ENCODE measurements at regions not wholly inside any gene's neighbourhood (a gene's known extent, or its start where the extent isn't known, plus 50 kb on each side); places are given as distances from the start of the nearest gene placed in this dataset.

DNA sequence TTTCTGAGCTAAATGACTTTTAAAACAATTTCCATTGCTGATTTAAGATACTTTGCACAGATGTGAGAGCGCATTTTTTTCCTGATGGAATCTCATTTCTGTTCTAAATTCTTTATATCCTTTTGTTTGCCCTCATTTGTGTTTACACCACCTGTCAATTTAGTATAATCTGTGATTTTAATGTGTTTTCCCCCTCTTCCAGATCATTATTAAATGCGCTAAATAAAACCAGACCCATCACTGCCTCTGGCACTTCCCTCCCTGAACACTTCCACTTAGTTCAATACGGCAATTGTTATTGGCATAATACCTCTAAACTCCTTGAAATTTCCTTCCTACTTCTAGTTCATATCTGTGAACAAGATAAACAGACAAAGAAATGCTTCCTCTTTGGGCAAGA, 186.9 kb upstream of the ADGRL2 start:
- H3K4me3 Mint-ChIP-seq (ENCODE audit: unreplicated experiment): no peak overlapping the region
- peaks cover 4% of the 10 kb centered on the region for H3K9me3 Mint-ChIP-seq (ENCODE audit: unreplicated experiment)
- TF ChIP-seq, protein P1, sequence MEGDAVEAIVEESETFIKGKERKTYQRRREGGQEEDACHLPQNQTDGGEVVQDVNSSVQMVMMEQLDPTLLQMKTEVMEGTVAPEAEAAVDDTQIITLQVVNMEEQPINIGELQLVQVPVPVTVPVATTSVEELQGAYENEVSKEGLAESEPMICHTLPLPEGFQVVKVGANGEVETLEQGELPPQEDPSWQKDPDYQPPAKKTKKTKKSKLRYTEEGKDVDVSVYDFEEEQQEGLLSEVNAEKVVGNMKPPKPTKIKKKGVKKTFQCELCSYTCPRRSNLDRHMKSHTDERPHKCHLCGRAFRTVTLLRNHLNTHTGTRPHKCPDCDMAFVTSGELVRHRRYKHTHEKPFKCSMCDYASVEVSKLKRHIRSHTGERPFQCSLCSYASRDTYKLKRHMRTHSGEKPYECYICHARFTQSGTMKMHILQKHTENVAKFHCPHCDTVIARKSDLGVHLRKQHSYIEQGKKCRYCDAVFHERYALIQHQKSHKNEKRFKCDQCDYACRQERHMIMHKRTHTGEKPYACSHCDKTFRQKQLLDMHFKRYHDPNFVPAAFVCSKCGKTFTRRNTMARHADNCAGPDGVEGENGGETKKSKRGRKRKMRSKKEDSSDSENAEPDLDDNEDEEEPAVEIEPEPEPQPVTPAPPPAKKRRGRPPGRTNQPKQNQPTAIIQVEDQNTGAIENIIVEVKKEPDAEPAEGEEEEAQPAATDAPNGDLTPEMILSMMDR (IDR thresholded peaks at IDR 0.05): no peak
- H3K36me3 Mint-ChIP-seq (ENCODE audit: unreplicated experiment): no peaks in the 10 kb centered on the region
- no peaks in the 10 kb centered on the region for H3K27me3 Mint-ChIP-seq (ENCODE audit: unreplicated experiment)
- H3K27ac Mint-ChIP-seq (ENCODE audit: unreplicated experiment): no peak overlapping the region
- DNase-seq (ENCODE audit: extremely low spot score, unreplicated experiment): no peak
- peaks cover 9% of the 10 kb centered on the region for H3K4me1 Mint-ChIP-seq (ENCODE audit: unreplicated experiment)

DNA sequence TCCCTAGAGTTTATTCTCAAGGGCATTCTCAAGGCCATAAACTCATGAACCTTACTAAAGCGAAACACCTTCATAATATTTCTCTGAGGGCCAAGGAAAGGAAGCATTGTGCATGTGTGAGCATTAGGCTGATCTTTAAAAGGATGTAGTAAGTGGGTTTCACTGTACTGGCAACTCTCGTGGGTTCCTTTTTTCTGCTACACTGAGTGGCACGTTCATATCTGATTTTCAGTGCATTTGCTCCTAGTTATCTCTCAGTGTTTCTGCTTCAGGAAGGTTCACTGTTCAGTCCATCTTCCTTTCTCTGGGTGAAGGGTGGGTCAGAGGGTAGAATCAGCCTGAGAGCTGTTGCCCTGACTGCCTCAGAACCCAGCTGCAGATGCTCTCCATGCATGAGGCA, 192.8 kb upstream of the ADGRL2 start:
- Mint-ChIP-seq H3K9me3 (ENCODE audit: unreplicated experiment) (no peaks in the 10 kb centered on the region), H3K27me3 (ENCODE audit: unreplicated experiment) (no peaks in the 10 kb centered on the region), H3K27ac (ENCODE audit: unreplicated experiment) (no peak overlapping the region), H3K4me1 (ENCODE audit: unreplicated experiment) (peaks cover 4% of the 10 kb centered on the region), H3K4me3 (ENCODE audit: unreplicated experiment) (no peak overlapping the region), H3K36me3 (ENCODE audit: unreplicated experiment) (no peaks in the 10 kb centered on the region)
- TF ChIP-seq, protein P1 (IDR thresholded peaks at IDR 0.05): no peak
- DNase-seq (ENCODE audit: extremely low spot score, unreplicated experiment): no peak

DNA sequence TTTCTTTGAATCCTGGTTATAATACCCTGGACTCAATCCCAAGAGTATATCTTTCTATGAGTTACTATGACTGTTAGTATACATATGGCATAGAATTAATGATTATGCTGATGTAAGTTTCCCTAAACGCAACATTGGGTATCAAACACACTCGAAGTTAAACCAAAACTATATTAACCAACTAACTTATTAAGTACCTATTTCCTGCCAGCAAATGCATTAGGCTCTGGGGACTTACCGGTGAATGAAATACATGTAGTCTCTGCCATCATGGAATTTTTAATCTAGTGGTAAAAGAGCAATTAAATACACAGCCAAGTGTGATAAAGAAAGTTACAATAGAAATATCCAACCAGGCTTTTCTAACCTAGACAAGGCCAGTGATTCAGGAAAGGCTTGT, 193.6 kb upstream of the ADGRL2 start:
- no peak overlapping the region for H3K4me3 Mint-ChIP-seq (ENCODE audit: unreplicated experiment)
- H3K4me1 Mint-ChIP-seq (ENCODE audit: unreplicated experiment): peaks cover 4% of the 10 kb centered on the region
- H3K9me3 Mint-ChIP-seq (ENCODE audit: unreplicated experiment): no peaks in the 10 kb centered on the region
- no peak overlapping the region for H3K27ac Mint-ChIP-seq (ENCODE audit: unreplicated experiment)
- DNase-seq (ENCODE audit: extremely low spot score, unreplicated experiment): no peak
- H3K36me3 Mint-ChIP-seq (ENCODE audit: unreplicated experiment): no peaks in the 10 kb centered on the region
- no peaks in the 10 kb centered on the region for H3K27me3 Mint-ChIP-seq (ENCODE audit: unreplicated experiment)
- TF ChIP-seq, protein P1 (IDR thresholded peaks at IDR 0.05): no peak

DNA sequence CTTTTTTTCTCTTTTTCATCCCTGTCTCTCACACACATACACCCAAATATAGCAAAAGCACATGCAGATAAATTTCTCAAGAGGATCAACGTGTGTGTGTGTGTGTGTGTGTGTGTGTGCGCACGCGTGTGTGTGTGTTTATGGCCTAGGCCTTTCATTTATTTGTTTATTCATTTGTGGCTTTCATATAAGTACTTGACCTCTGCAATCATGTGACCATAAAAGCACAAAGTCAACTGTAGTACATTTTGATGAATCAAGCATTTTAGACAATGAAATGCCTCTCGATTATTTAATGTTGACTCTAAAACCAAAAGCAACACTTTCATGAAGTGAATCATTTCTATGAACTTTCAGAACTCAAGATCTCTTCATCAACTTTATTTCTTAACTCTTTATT, 194.1 kb upstream of the ADGRL2 start:
- H3K27ac Mint-ChIP-seq (ENCODE audit: unreplicated experiment): no peak overlapping the region

DNA sequence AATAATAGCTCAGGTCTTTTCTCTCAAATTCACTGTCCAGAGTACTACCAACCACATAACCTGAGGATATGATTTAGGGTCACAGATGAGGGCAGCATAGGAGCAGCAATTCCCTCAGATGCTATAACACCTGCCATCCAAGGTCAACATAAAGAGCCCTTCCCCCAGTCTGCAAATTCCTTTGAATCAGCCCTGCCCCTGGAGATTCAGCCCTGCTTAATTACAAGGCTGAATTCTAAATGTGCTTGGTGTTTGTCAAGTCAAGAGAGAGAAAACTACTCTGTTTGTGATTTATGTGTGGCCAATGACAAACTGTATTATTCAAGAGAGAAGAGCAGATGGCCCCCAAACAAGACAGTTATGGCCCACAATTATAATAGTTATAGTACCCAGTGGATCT, 195.7 kb upstream of the ADGRL2 start:
- H3K36me3 Mint-ChIP-seq (ENCODE audit: unreplicated experiment): no peaks in the 10 kb centered on the region

More for the DNA sequence above, 194.1 kb upstream of the ADGRL2 start:
- TF ChIP-seq, protein P1 (IDR thresholded peaks at IDR 0.05): no peak
- Mint-ChIP-seq H3K36me3 (ENCODE audit: unreplicated experiment) (no peaks in the 10 kb centered on the region), H3K9me3 (ENCODE audit: unreplicated experiment) (no peaks in the 10 kb centered on the region), H3K4me3 (ENCODE audit: unreplicated experiment) (no peak overlapping the region), H3K27me3 (ENCODE audit: unreplicated experiment) (no peaks in the 10 kb centered on the region), H3K4me1 (ENCODE audit: unreplicated experiment) (peaks cover 4% of the 10 kb centered on the region)
- no peak for DNase-seq (ENCODE audit: extremely low spot score, unreplicated experiment)

More for the DNA sequence above, 195.7 kb upstream of the ADGRL2 start:
- H3K4me3 Mint-ChIP-seq (ENCODE audit: unreplicated experiment): no peak overlapping the region
- no peak overlapping the region for H3K27ac Mint-ChIP-seq (ENCODE audit: unreplicated experiment)
- no peak for DNase-seq (ENCODE audit: extremely low spot score, unreplicated experiment)
- TF ChIP-seq, protein P1 (IDR thresholded peaks at IDR 0.05): no peak
- no peaks in the 10 kb centered on the region for H3K27me3 Mint-ChIP-seq (ENCODE audit: unreplicated experiment)
- no peaks in the 10 kb centered on the region for H3K9me3 Mint-ChIP-seq (ENCODE audit: unreplicated experiment)
- peaks cover 4% of the 10 kb centered on the region for H3K4me1 Mint-ChIP-seq (ENCODE audit: unreplicated experiment)
